Type B pancreatic cell (in vitro differentiated cells): ENCODE measurements at regions not wholly inside any gene's neighbourhood (a gene's known extent, or its start where the extent isn't known, plus 50 kb on each side); places are given as distances from the start of the nearest gene placed in this dataset.

Experiments
- DNase-seq: peaks from one replicate; pipeline ENCODE4 v3.0.0; 2021; ENCODE audit warnings: mixed read lengths; ENCODE audit not compliant: unreplicated experiment; ENCODE audit errors: extremely low spot score
- H3K27ac Mint-ChIP-seq: 2 replicates; pipeline ENCODE4 v1.8.0; 2021; ENCODE audit warnings: mild to moderate bottlenecking, mixed read lengths
- H3K27me3 Mint-ChIP-seq: 2 replicates; pipeline ENCODE4 v1.8.0; 2021; ENCODE audit warnings: mixed read lengths
- H3K36me3 Mint-ChIP-seq: 2 replicates; pipeline ENCODE4 v1.8.0; 2021; ENCODE audit warnings: mixed read lengths
- H3K4me1 Mint-ChIP-seq: one replicate; pipeline ENCODE4 v1.8.0; 2021; ENCODE audit warnings: mixed read lengths; ENCODE audit not compliant: unreplicated experiment
- H3K4me3 Mint-ChIP-seq: 2 replicates; pipeline ENCODE4 v1.8.0; 2021; ENCODE audit warnings: mild to moderate bottlenecking, mixed read lengths
- H3K9me3 Mint-ChIP-seq: 2 replicates; pipeline ENCODE4 v1.8.0; 2021; ENCODE audit warnings: mixed read lengths
- CTCF ChIP-seq: fragments of 200-600 bp; sonication (generic); conservative IDR thresholded peaks from 2 replicates; pipeline ENCODE4 v1.5.0; 2021; ENCODE audit warnings: antibody characterized with exemption, mild to moderate bottlenecking

GRCh38 chr12:124179936-124180607 is 114.8 kb upstream of the RFLNA start:
- Mint-ChIP-seq H3K9me3 (peaks cover 6% of the 10 kb centered on the region), H3K4me1 (peaks cover 42% of the 10 kb centered on the region), H3K27me3 (no peaks in the 10 kb centered on the region), H3K4me3 (no peak overlapping the region), H3K27ac (peak overlapping the region; percentile 6), H3K36me3 (peaks cover 3% of the 10 kb centered on the region)
- no peak for DNase-seq
- TF ChIP-seq CTCF = no peak

- Mint-ChIP-seq H3K27ac (peak overlapping the region; percentile 7), H3K9me3 (peaks cover 6% of the 10 kb centered on the region), H3K4me3 (no peak overlapping the region), H3K27me3 (no peaks in the 10 kb centered on the region), H3K36me3 (peaks cover 3% of the 10 kb centered on the region), H3K4me1 (peaks cover 45% of the 10 kb centered on the region)
- no peak for DNase-seq
- TF ChIP-seq CTCF = no peak
Measured at GRCh38 chr12:124183172-124183571, 111.7 kb upstream of the RFLNA start.

GRCh38 chr12:124184456-124184855 is 110.4 kb upstream of the RFLNA start:
- TF ChIP-seq CTCF = no peak
- Mint-ChIP-seq H3K4me3 (no peak overlapping the region), H3K36me3 (peaks cover 3% of the 10 kb centered on the region), H3K4me1 (peaks cover 56% of the 10 kb centered on the region), H3K9me3 (peaks cover 6% of the 10 kb centered on the region), H3K27ac (peak overlapping the region; percentile 14), H3K27me3 (no peaks in the 10 kb centered on the region)
- no peak for DNase-seq

- Mint-ChIP-seq H3K27ac (peak overlapping the region; percentile 87), H3K36me3 (no peaks in the 10 kb centered on the region), H3K4me3 (peak overlapping the region; percentile 66), H3K27me3 (no peaks in the 10 kb centered on the region), H3K4me1 (peaks cover 55% of the 10 kb centered on the region), H3K9me3 (peaks cover 3% of the 10 kb centered on the region)
- no peak for DNase-seq
- no peak for TF ChIP-seq CTCF
Measured at GRCh38 chr12:124185971-124186686, 108.8 kb upstream of the RFLNA start.

- Mint-ChIP-seq H3K4me1 (peaks cover 56% of the 10 kb centered on the region), H3K9me3 (peaks cover 3% of the 10 kb centered on the region), H3K27me3 (no peaks in the 10 kb centered on the region), H3K36me3 (no peaks in the 10 kb centered on the region), H3K4me3 (peak overlapping the region; percentile 23), H3K27ac (peak overlapping the region; percentile 87)
- DNase-seq = no peak
- no peak for TF ChIP-seq CTCF
Measured at GRCh38 chr12:124188084-124188483, 106.8 kb upstream of the RFLNA start.
